A673 (cell line): ENCODE measurements at regions not wholly inside any gene's neighbourhood (a gene's known extent, or its start where the extent isn't known, plus 50 kb on each side); places are given as distances from the start of the nearest gene placed in this dataset.

Experiments used
- BruUV-seq: library from RNA; stranded (reverse); fragments of 400-500 nt; replicated peaks from 2 replicates; lab custom pipeline; 2021; lab: Mats Ljungman, UMichigan
- CTCF ChIA-PET: fragments of 300-600 bp; sonication (Branson Sonifier 250); formaldehyde crosslinking; loops from one replicate; lab custom pipeline; 2022; ENCODE audit warnings: antibody characterized with exemption; lab: Charles Lee
- POLR2A ChIA-PET: fragments of 300-600 bp; sonication (Branson Sonifier 250); formaldehyde crosslinking; loops from one replicate; lab custom pipeline; 2022; ENCODE audit warnings: antibody characterized with exemption; ENCODE audit not compliant: low non-redundant PET; lab: Charles Lee
- DNase-seq: peaks from one replicate; pipeline ENCODE4 v3.0.0-alpha.2; 2015; ENCODE audit warnings: low spot score
- H3K27ac ChIP-seq: fragments of 200-600 bp; sonication (generic); 2 replicates; pipeline ENCODE4 v1.5.1; 2016; ENCODE audit warnings: mixed run types, low read depth, mild to moderate bottlenecking, mixed read lengths, antibody characterized with exemption, low read length; ENCODE audit not compliant: poor library complexity, severe bottlenecking
- H3K27me3 ChIP-seq: fragments of 200-600 bp; sonication (generic); replicated peaks from 2 replicates; pipeline ENCODE4 v1.6.1; 2017; ENCODE audit warnings: mixed run types, low read depth, mild to moderate bottlenecking, mixed read lengths, antibody characterized with exemption, low read length; ENCODE audit not compliant: insufficient read depth, poor library complexity
- H3K36me3 ChIP-seq: fragments of 200-600 bp; sonication (generic); 2 replicates; pipeline ENCODE4 v1.6.1; 2016; ENCODE audit warnings: mixed run types, mild to moderate bottlenecking, mixed read lengths, antibody characterized with exemption, low read length; ENCODE audit not compliant: insufficient read depth, poor library complexity, severe bottlenecking
- H3K4me1 ChIP-seq: fragments of 200-600 bp; sonication (generic); 2 replicates; pipeline ENCODE4 v1.6.1; 2017; ENCODE audit warnings: mixed run types, mild to moderate bottlenecking, mixed read lengths, antibody characterized with exemption, low read length; ENCODE audit not compliant: insufficient read depth, poor library complexity, severe bottlenecking
- H3K4me3 ChIP-seq: fragments of 200-600 bp; sonication (generic); 2 replicates; pipeline ENCODE4 v1.5.1; 2016; ENCODE audit warnings: low read depth, mixed run types, mild to moderate bottlenecking, mixed read lengths, low read length; ENCODE audit not compliant: poor library complexity, severe bottlenecking
- H3K9me3 ChIP-seq: fragments of 200-600 bp; sonication (generic); 2 replicates; pipeline ENCODE4 v1.6.1; 2016; ENCODE audit warnings: mixed run types, low read depth, mild to moderate bottlenecking, mixed read lengths, antibody characterized with exemption, low read length; ENCODE audit not compliant: poor library complexity, severe bottlenecking
- EZH2 ChIP-seq: fragments of 200-600 bp; sonication (generic); IDR thresholded peaks from 2 replicates; pipeline ENCODE4 v1.6.1; 2017; ENCODE audit warnings: borderline replicate concordance, low read depth, mild to moderate bottlenecking, mixed read lengths, antibody characterized with exemption, low read length; ENCODE audit not compliant: poor library complexity, severe bottlenecking
- intact Hi-C: fragments of 100-400 bp; cut with micrococcal nuclease; formaldehyde crosslinking; loops from one replicate; pipeline ENCODE4 v1.10.0; 2022; ENCODE audit not compliant: unreplicated experiment
- TF ChIP-seq, protein P1 (sequence below): fragments of 300-800, 200-600 bp; sonication (generic); conservative IDR thresholded peaks from 2 replicates; pipeline ENCODE4 v1.5.1; 2017; ENCODE audit warnings: low read depth, mild to moderate bottlenecking, antibody characterized with exemption, low read length, moderate library complexity, mixed read lengths

DNA sequence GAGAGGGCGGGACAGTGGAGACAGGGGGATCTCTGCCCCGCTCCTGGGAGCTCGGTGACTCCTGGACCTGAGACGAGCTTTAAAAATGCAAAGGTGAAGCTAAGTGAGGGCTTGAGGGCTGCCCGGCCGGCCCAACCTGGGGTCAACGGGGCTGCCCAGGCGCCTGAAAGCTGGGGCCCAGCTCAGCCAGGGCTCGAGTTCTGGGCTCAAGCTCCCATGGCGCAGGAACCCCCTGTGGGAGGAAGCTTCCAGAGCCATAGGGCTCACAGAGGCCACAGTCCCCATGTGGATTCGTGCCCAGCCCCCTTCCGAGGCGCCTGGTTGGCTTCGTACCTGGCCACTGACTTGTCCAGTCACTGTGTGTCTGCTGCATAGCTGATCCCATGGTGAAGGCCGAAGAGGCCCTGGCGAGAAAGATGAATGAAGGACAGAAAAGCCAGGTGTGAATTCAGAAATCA lies 75.8 kb upstream of the GSE1 start:
- Histone ChIP-seq H3K27ac (no peak overlapping the region), H3K9me3 (peaks cover 11% of the 10 kb centered on the region), H3K4me3 (no peak overlapping the region), H3K27me3 (no peaks in the 10 kb centered on the region), H3K36me3 (no peaks in the 10 kb centered on the region), H3K4me1 (peaks cover 8% of the 10 kb centered on the region)
- intact Hi-C loops = no loop called here
- ChIA-PET POLR2A (no interaction called here), CTCF (no interaction called here)
- TF ChIP-seq EZH2 = no peak
- TF ChIP-seq, protein P1, sequence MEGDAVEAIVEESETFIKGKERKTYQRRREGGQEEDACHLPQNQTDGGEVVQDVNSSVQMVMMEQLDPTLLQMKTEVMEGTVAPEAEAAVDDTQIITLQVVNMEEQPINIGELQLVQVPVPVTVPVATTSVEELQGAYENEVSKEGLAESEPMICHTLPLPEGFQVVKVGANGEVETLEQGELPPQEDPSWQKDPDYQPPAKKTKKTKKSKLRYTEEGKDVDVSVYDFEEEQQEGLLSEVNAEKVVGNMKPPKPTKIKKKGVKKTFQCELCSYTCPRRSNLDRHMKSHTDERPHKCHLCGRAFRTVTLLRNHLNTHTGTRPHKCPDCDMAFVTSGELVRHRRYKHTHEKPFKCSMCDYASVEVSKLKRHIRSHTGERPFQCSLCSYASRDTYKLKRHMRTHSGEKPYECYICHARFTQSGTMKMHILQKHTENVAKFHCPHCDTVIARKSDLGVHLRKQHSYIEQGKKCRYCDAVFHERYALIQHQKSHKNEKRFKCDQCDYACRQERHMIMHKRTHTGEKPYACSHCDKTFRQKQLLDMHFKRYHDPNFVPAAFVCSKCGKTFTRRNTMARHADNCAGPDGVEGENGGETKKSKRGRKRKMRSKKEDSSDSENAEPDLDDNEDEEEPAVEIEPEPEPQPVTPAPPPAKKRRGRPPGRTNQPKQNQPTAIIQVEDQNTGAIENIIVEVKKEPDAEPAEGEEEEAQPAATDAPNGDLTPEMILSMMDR = no peak
- BruUV-seq = no TSS peak
- no peak for DNase-seq

DNA sequence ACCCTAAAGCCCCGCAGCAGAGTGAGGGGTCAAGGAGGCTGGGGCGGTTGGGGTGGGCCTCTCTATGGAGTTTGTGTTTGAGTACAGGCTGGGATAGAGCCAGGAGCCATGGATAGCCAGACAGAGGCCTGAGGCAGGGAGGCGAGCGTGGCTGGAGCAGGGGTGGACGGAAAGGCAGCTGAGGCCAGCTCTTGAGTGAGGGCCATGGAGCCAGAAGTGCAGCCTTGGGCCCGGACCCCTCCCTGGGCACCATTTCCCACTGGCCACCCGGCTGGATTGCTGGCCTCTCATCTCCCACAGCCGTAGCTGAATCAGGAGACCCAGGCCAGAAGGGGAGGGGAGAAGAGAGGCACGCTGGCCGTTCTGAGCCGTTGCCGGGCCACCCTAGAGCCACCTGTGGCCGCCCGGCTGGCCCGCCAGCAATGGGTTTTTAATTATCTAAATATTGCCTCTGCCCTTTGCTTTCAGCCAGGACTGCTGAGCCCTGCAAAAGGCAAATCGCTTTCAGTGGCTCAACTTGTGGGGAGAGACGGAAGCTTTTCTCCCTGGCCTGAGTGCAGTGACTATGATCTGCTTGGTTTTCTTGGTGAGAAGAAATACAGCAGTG lies 75.2 kb upstream of the GSE1 start:
- CTCF ChIA-PET = no interaction called here
- BruUV-seq = no TSS peak
- TF ChIP-seq, protein P1 = no peak
- no peak for TF ChIP-seq EZH2
- no peak overlapping the region for H3K4me3 ChIP-seq
- POLR2A ChIA-PET = no interaction called here
- DNase-seq = no peak
- no peaks in the 10 kb centered on the region for H3K27me3 ChIP-seq
- peaks cover 11% of the 10 kb centered on the region for H3K9me3 ChIP-seq
- no peak overlapping the region for H3K27ac ChIP-seq
- H3K36me3 ChIP-seq = no peaks in the 10 kb centered on the region
- peaks cover 8% of the 10 kb centered on the region for H3K4me1 ChIP-seq
- intact Hi-C loops = no loop called here

DNA sequence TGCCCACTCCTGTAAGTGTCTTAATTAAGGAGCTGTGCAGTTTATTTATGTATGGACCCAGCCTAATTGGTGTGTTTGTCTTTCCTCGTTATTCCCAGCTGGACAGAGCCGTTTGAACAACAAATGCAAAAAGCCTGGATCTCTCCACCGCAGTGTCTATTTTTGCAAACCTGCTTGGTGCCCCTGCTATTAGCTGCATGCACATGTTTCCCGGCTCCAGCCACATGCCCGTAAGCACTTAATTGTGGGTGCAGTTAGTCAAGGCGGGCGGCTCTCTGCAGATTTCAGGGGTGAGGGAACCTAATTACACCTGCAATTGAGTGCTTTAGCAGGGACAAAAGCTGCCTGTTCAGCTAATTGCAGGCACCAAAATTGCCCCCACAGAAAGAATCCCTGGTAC lies 74.0 kb upstream of the GSE1 start:
- CTCF ChIA-PET = no interaction called here

More for the DNA sequence above, 74.0 kb upstream of the GSE1 start:
- no peak for TF ChIP-seq EZH2
- TF ChIP-seq, protein P1 = no peak
- H3K36me3 ChIP-seq = no peaks in the 10 kb centered on the region
- no peak overlapping the region for H3K27ac ChIP-seq
- peaks cover 11% of the 10 kb centered on the region for H3K9me3 ChIP-seq
- POLR2A ChIA-PET = interaction anchor here (0.7 kb wide), 1 partner anchor 166 kb away, joined by 11 read pairs; no protein-coding TSS in a partner anchor
- H3K27me3 ChIP-seq = no peaks in the 10 kb centered on the region
- intact Hi-C loops = no loop called here
- no peak overlapping the region for H3K4me3 ChIP-seq
- no TSS peak for BruUV-seq
- H3K4me1 ChIP-seq = peaks cover 8% of the 10 kb centered on the region
- DNase-seq = no peak
